HCT116 (cell line): ENCODE measurements at regions not wholly inside any gene's neighbourhood (a gene's known extent, or its start where the extent isn't known, plus 50 kb on each side); places are given as distances from the start of the nearest gene placed in this dataset.

Experiments
- ATAC-seq: fragments of 200-7000 bp; cut with Tn5 transposase; 2 replicates; pipeline ENCODE4 v1.9.1; 2020; ENCODE audit warnings: mild to moderate bottlenecking, moderate library complexity
- BruUV-seq: library from RNA; stranded (reverse); fragments of 400-500 nt; replicated peaks from 2 replicates; lab custom pipeline; 2021; lab: Mats Ljungman, UMichigan
- CTCF ChIA-PET: fragments of 300-600 bp; sonication (Branson Sonifier 250); formaldehyde crosslinking; loops from one replicate; lab custom pipeline; 2021; ENCODE audit warnings: antibody characterized with exemption; lab: Charles Lee
- POLR2A ChIA-PET: fragments of 300-600, 350-600 bp; sonication (Branson Sonifier 250); formaldehyde crosslinking; loops from one replicate; lab custom pipeline; 2021; ENCODE audit warnings: antibody characterized with exemption; lab: Charles Lee
- RAD21 ChIA-PET, 2 experiments: fragments of 300-600 bp; sonication (Branson Sonifier 250); formaldehyde crosslinking; loops; one replicate each; lab custom pipeline; 2023; ENCODE audit warnings: low total read pairs in 2 of 2; ENCODE audit not compliant: uncharacterized antibody in 2 of 2, unreplicated experiment in 2 of 2, low non-redundant PET in 1 of 2; lab: Charles Lee
- DNase-seq: peaks from one replicate; pipeline ENCODE4 v3.0.0-alpha.2; 2010; ENCODE audit warnings: low read depth, low spot score
- H2AFZ ChIP-seq: fragments of 200-600 bp; shearing (Covaris generic), sonication (generic); 2 replicates; pipeline ENCODE4 v1.6.1; 2017; ENCODE audit warnings: low read depth, mixed run types, mixed read lengths, antibody characterized with exemption, low read length; ENCODE audit not compliant: poor library complexity, severe bottlenecking
- H3K27ac ChIP-seq: 2 replicates; pipeline ENCODE4 v1.5.1; 2012; ENCODE audit warnings: low read depth, low read length
- H3K27me3 ChIP-seq: fragments of 200-600 bp; sonication (generic); 2 replicates; pipeline ENCODE4 v1.6.1; 2016; ENCODE audit warnings: mixed run types, low read length, mixed read lengths; ENCODE audit not compliant: insufficient read depth
- H3K36me3 ChIP-seq, 2 experiments: fragments of 200-500 bp in 1 of 2; fragments of 200-600 bp in 1 of 2; sonication (Bioruptor generic) in 1 of 2; sonication (generic) in 1 of 2; 2 replicates each; pipeline versions ENCODE4 v1.5.1 to v1.6.1; 2014 to 2016; ENCODE audit warnings: low read length in 2 of 2, inconsistent platforms in 1 of 2, mixed read lengths in 1 of 2, mixed run types in 1 of 2; ENCODE audit not compliant: insufficient read depth in 2 of 2, control insufficient read depth in 1 of 2
- H3K4me1 ChIP-seq, 2 experiments: fragments of 200-600 bp in 1 of 2; sonication (generic) in 1 of 2; 2 replicates each; pipeline versions ENCODE4 v1.5.1 to v1.6.1; 2012 to 2017; ENCODE audit warnings: low read length in 2 of 2, inconsistent platforms in 1 of 2, mild to moderate bottlenecking in 1 of 2, mixed read lengths in 1 of 2, mixed run types in 1 of 2, moderate library complexity in 1 of 2; ENCODE audit not compliant: insufficient read depth in 2 of 2, control insufficient read depth in 1 of 2
- H3K4me2 ChIP-seq: fragments of 200-600 bp; sonication (generic); 2 replicates; pipeline ENCODE4 v1.6.1; 2017; ENCODE audit warnings: mixed run types, low read length, mixed read lengths
- H3K4me3 ChIP-seq, 2 experiments: fragments of 200-600 bp in 1 of 2; sonication (generic) in 1 of 2; replicated peaks in 1 of 2; 2 replicates each; pipeline ENCODE4 v1.5.1; 2011 to 2016; ENCODE audit warnings: low read length in 2 of 2, control low read depth in 1 of 2, low read depth in 1 of 2, mild to moderate bottlenecking in 1 of 2, mixed read lengths in 1 of 2, mixed run types in 1 of 2
- H3K79me2 ChIP-seq: fragments of 200-600 bp; sonication (generic); 2 replicates; pipeline ENCODE4 v1.6.1; 2017; ENCODE audit warnings: mild to moderate bottlenecking, mixed run types, low read length, moderate library complexity, mixed read lengths; ENCODE audit not compliant: insufficient read depth
- H3K9ac ChIP-seq: fragments of 200-600 bp; sonication (generic); 2 replicates; pipeline ENCODE4 v1.6.1; 2016; ENCODE audit warnings: low read length, mixed read lengths
- H3K9me2 ChIP-seq: fragments of 200-600 bp; sonication (generic), shearing (Covaris generic); 2 replicates; pipeline ENCODE4 v1.6.1; 2017; ENCODE audit warnings: mixed run types, mild to moderate bottlenecking, moderate library complexity; ENCODE audit not compliant: insufficient read depth
- H3K9me3 ChIP-seq, 2 experiments: fragments of 200-500 bp in 1 of 2; fragments of 200-600 bp in 1 of 2; sonication (Bioruptor generic) in 1 of 2; sonication (generic) in 1 of 2; 2 replicates each; pipeline ENCODE4 v1.6.1; 2014 to 2017; ENCODE audit warnings: low read length in 2 of 2, mixed read lengths in 2 of 2, inconsistent platforms in 1 of 2, low read depth in 1 of 2, mild to moderate bottlenecking in 1 of 2, mixed run types in 1 of 2, moderate library complexity in 1 of 2; ENCODE audit not compliant: control insufficient read depth in 1 of 2, insufficient read depth in 1 of 2
- H4K20me1 ChIP-seq: fragments of 200-600 bp; sonication (generic), shearing (Covaris generic); 2 replicates; pipeline ENCODE4 v1.6.1; 2017; ENCODE audit warnings: mixed run types, mild to moderate bottlenecking, moderate library complexity; ENCODE audit not compliant: insufficient read depth
- CEBPB ChIP-seq: IDR thresholded peaks from 2 replicates; pipeline ENCODE4 v1.6.1; 2012; ENCODE audit warnings: low read depth
- ELF1 ChIP-seq: IDR thresholded peaks from 2 replicates; pipeline ENCODE4 v1.6.1; 2012; ENCODE audit warnings: low read depth, borderline replicate concordance
- EZH2 ChIP-seq: fragments of 200-600 bp; sonication (generic); IDR thresholded peaks from 2 replicates; pipeline ENCODE4 v1.6.1; 2017; ENCODE audit warnings: antibody characterized with exemption, mixed run types
- EZH2phosphoT487 ChIP-seq: fragments of 200-600 bp; IDR thresholded peaks from 2 replicates; pipeline ENCODE4 v1.6.1; 2018; ENCODE audit warnings: antibody characterized with exemption, borderline replicate concordance
- FOSL1 ChIP-seq: IDR thresholded peaks from 2 replicates; pipeline ENCODE4 v1.6.1; 2012; ENCODE audit warnings: low read depth
- POLR2A ChIP-seq: IDR thresholded peaks from 2 replicates; pipeline ENCODE4 v1.7.0; 2011; ENCODE audit warnings: borderline replicate concordance; ENCODE audit not compliant: insufficient read depth, insufficient read length; ENCODE audit errors: extremely low read depth
- SRF ChIP-seq: IDR thresholded peaks from 2 replicates; pipeline ENCODE4 v1.6.1; 2012; ENCODE audit warnings: low read depth
- TCF7L2 ChIP-seq: IDR thresholded peaks from 2 replicates; pipeline ENCODE4 v1.7.0; 2011; ENCODE audit warnings: borderline replicate concordance, inconsistent platforms; ENCODE audit not compliant: insufficient read depth, insufficient read length; ENCODE audit errors: extremely low read depth
- YY1 ChIP-seq: IDR thresholded peaks from 2 replicates; pipeline ENCODE4 v1.6.1; 2011; ENCODE audit warnings: low read length, low read depth, moderate library complexity, mild to moderate bottlenecking; ENCODE audit not compliant: insufficient replicate concordance; ENCODE audit errors: extremely low read depth
- ZFX ChIP-seq: fragments of 450-650 bp; IDR thresholded peaks from 2 replicates; pipeline ENCODE4 v1.6.1; 2017
- intact Hi-C: fragments of 100-400 bp; cut with micrococcal nuclease; formaldehyde crosslinking; loops from 2 replicates; pipeline ENCODE4 v1.10.0; 2022
- TF ChIP-seq, protein P1 (sequence below): IDR thresholded peaks from 2 replicates; pipeline ENCODE4 v1.6.1; 2011; ENCODE audit warnings: mild to moderate bottlenecking, low read length, moderate library complexity; ENCODE audit not compliant: insufficient replicate concordance; ENCODE audit errors: extremely low read depth
- TF ChIP-seq, protein P2 (sequence below): IDR thresholded peaks from 2 replicates; pipeline ENCODE4 v1.6.1; 2012; ENCODE audit warnings: low read depth

DNA sequence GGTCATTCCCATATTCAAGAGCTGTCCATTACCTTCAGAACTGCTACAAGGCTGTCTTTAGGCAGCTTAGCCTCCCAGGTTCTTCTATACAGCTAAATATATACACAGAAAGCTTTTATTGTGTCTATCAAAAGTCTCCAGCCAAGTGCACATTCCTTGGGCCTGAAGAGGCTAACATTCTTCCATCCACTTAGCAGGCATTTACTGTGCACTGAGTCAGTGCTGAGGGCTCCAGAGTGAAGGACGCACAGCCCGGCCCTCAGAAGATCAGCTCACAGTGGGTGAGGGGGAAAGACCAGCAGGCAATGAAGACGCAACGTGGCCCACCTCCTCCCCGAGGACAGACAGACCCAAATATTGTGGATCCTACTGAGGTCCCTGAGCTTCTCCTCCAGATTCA is 569.9 kb downstream of the CDH26 start:
- Histone ChIP-seq H3K9me2 (no peaks in the 10 kb centered on the region), H3K9ac (no peak overlapping the region), H3K36me3 (no peaks in the 10 kb centered on the region), H3K27ac (no peak overlapping the region), H3K79me2 (no peaks in the 10 kb centered on the region), H3K4me1 (no peaks in the 10 kb centered on the region), H4K20me1 (no peaks in the 10 kb centered on the region), H3K27me3 (no peaks in the 10 kb centered on the region), H3K9me3 (peaks cover 10 to 29% of the 10 kb centered on the region in 2 experiments; a peak in 2 of 4 replicates), H3K4me3 (no peak overlapping the region), H3K4me2 (no peak overlapping the region), H2AFZ (no peak overlapping the region)
- RAD21 ChIA-PET, result no interaction called here
- ATAC-seq (no peak), DNase-seq (no peak)
- intact Hi-C loops, result no loop called here
- POLR2A ChIA-PET, result no interaction called here
- BruUV-seq, result no TSS peak
- TF ChIP-seq, protein P1, sequence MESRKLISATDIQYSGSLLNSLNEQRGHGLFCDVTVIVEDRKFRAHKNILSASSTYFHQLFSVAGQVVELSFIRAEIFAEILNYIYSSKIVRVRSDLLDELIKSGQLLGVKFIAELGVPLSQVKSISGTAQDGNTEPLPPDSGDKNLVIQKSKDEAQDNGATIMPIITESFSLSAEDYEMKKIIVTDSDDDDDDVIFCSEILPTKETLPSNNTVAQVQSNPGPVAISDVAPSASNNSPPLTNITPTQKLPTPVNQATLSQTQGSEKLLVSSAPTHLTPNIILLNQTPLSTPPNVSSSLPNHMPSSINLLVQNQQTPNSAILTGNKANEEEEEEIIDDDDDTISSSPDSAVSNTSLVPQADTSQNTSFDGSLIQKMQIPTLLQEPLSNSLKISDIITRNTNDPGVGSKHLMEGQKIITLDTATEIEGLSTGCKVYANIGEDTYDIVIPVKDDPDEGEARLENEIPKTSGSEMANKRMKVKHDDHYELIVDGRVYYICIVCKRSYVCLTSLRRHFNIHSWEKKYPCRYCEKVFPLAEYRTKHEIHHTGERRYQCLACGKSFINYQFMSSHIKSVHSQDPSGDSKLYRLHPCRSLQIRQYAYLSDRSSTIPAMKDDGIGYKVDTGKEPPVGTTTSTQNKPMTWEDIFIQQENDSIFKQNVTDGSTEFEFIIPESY, result no peak
- TF ChIP-seq ELF1, result no peak
- no peak for TF ChIP-seq POLR2A
- no peak for TF ChIP-seq YY1
- no peak for TF ChIP-seq EZH2phosphoT487
- no peak for TF ChIP-seq CEBPB
- TF ChIP-seq, protein P2, sequence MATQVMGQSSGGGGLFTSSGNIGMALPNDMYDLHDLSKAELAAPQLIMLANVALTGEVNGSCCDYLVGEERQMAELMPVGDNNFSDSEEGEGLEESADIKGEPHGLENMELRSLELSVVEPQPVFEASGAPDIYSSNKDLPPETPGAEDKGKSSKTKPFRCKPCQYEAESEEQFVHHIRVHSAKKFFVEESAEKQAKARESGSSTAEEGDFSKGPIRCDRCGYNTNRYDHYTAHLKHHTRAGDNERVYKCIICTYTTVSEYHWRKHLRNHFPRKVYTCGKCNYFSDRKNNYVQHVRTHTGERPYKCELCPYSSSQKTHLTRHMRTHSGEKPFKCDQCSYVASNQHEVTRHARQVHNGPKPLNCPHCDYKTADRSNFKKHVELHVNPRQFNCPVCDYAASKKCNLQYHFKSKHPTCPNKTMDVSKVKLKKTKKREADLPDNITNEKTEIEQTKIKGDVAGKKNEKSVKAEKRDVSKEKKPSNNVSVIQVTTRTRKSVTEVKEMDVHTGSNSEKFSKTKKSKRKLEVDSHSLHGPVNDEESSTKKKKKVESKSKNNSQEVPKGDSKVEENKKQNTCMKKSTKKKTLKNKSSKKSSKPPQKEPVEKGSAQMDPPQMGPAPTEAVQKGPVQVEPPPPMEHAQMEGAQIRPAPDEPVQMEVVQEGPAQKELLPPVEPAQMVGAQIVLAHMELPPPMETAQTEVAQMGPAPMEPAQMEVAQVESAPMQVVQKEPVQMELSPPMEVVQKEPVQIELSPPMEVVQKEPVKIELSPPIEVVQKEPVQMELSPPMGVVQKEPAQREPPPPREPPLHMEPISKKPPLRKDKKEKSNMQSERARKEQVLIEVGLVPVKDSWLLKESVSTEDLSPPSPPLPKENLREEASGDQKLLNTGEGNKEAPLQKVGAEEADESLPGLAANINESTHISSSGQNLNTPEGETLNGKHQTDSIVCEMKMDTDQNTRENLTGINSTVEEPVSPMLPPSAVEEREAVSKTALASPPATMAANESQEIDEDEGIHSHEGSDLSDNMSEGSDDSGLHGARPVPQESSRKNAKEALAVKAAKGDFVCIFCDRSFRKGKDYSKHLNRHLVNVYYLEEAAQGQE, result no peak
- no peak for TF ChIP-seq TCF7L2
- no peak for TF ChIP-seq ZFX
- no peak for TF ChIP-seq FOSL1
- TF ChIP-seq SRF, result no peak
- no peak for TF ChIP-seq EZH2
- CTCF ChIA-PET, result no interaction called here
